ENCODE measurements at regions not wholly inside any gene's neighbourhood (a gene's known extent, or its start where the extent isn't known, plus 50 kb on each side); places are given as distances from the start of the nearest gene placed in this dataset.

GRCh38 chr12:91937706-91938105, 207.9 kb downstream of the BTG1 start:
- no peak for DNase-seq
- Mint-ChIP-seq H3K4me3 (no peak overlapping the region), H3K9me3 (peaks cover 11% of the 10 kb centered on the region), H3K27ac (no peak overlapping the region), H3K4me1 (ENCODE audit: low read depth) (peaks cover 5% of the 10 kb centered on the region), H3K36me3 (ENCODE audit: low read depth) (no peaks in the 10 kb centered on the region), H3K27me3 (no peaks in the 10 kb centered on the region)

GRCh38 chr12:91937009-91937408, 208.6 kb downstream of the BTG1 start:
- Mint-ChIP-seq H3K4me3 (no peak overlapping the region), H3K27me3 (no peaks in the 10 kb centered on the region), H3K4me1 (ENCODE audit: low read depth) (peaks cover 6% of the 10 kb centered on the region), H3K9me3 (peaks cover 11% of the 10 kb centered on the region), H3K27ac (no peak overlapping the region), H3K36me3 (ENCODE audit: low read depth) (no peaks in the 10 kb centered on the region)
- DNase-seq: no peak

- Mint-ChIP-seq H3K27ac (no peak overlapping the region), H3K36me3 (ENCODE audit: low read depth) (no peaks in the 10 kb centered on the region), H3K27me3 (no peaks in the 10 kb centered on the region), H3K4me1 (ENCODE audit: low read depth) (peaks cover 12% of the 10 kb centered on the region), H3K4me3 (no peak overlapping the region), H3K9me3 (peaks cover 8% of the 10 kb centered on the region)
- no peak for DNase-seq
Observed at GRCh38 chr12:91935296-91935695, 210.3 kb downstream of the BTG1 start.

GRCh38 chr12:91931111-91931510, 214.5 kb downstream of the BTG1 start:
- Mint-ChIP-seq H3K27ac (no peak overlapping the region), H3K36me3 (ENCODE audit: low read depth) (no peaks in the 10 kb centered on the region), H3K4me3 (no peak overlapping the region), H3K27me3 (no peaks in the 10 kb centered on the region), H3K4me1 (ENCODE audit: low read depth) (peaks cover 11% of the 10 kb centered on the region), H3K9me3 (no peaks in the 10 kb centered on the region)
- DNase-seq: no peak

- Mint-ChIP-seq H3K4me3 (no peak overlapping the region), H3K4me1 (ENCODE audit: low read depth) (peaks cover 8% of the 10 kb centered on the region), H3K27ac (no peak overlapping the region)
Observed at GRCh38 chr12:91928501-91928900, 217.1 kb downstream of the BTG1 start.

GRCh38 chr12:91926848-91927247, 218.8 kb downstream of the BTG1 start:
- H3K9me3 Mint-ChIP-seq: peaks cover 2% of the 10 kb centered on the region
- H3K36me3 Mint-ChIP-seq (ENCODE audit: low read depth): no peaks in the 10 kb centered on the region
- H3K27ac Mint-ChIP-seq: no peak overlapping the region
- H3K4me1 Mint-ChIP-seq (ENCODE audit: low read depth): peaks cover 14% of the 10 kb centered on the region
- H3K4me3 Mint-ChIP-seq: no peak overlapping the region
- H3K27me3 Mint-ChIP-seq: no peaks in the 10 kb centered on the region
- DNase-seq: no peak

More at GRCh38 chr12:91928501-91928900, 217.1 kb downstream of the BTG1 start:
- Mint-ChIP-seq H3K27me3 (no peaks in the 10 kb centered on the region), H3K36me3 (ENCODE audit: low read depth) (no peaks in the 10 kb centered on the region), H3K9me3 (no peaks in the 10 kb centered on the region)
- no peak for DNase-seq

GRCh38 chr12:91924827-91925226, 220.8 kb downstream of the BTG1 start:
- Mint-ChIP-seq H3K4me1 (ENCODE audit: low read depth) (peaks cover 24% of the 10 kb centered on the region), H3K36me3 (ENCODE audit: low read depth) (no peaks in the 10 kb centered on the region), H3K27me3 (no peaks in the 10 kb centered on the region), H3K9me3 (peaks cover 2% of the 10 kb centered on the region), H3K27ac (no peak overlapping the region), H3K4me3 (no peak overlapping the region)
- no peak for DNase-seq

- no peaks in the 10 kb centered on the region for H3K36me3 Mint-ChIP-seq (ENCODE audit: low read depth)
Observed at GRCh38 chr12:91923864-91924263, 221.8 kb downstream of the BTG1 start.

GRCh38 chr12:91922674-91923073, 223.0 kb downstream of the BTG1 start:
- DNase-seq: no peak
- Mint-ChIP-seq H3K36me3 (ENCODE audit: low read depth) (no peaks in the 10 kb centered on the region), H3K27me3 (no peaks in the 10 kb centered on the region), H3K4me3 (no peak overlapping the region), H3K4me1 (ENCODE audit: low read depth) (peaks cover 30% of the 10 kb centered on the region), H3K9me3 (peaks cover 2% of the 10 kb centered on the region), H3K27ac (no peak overlapping the region)

More at GRCh38 chr12:91923864-91924263, 221.8 kb downstream of the BTG1 start:
- H3K27ac Mint-ChIP-seq: no peak overlapping the region
- no peak for DNase-seq
- H3K4me1 Mint-ChIP-seq (ENCODE audit: low read depth): peaks cover 24% of the 10 kb centered on the region
- H3K4me3 Mint-ChIP-seq: no peak overlapping the region
- H3K9me3 Mint-ChIP-seq: peaks cover 2% of the 10 kb centered on the region
- no peaks in the 10 kb centered on the region for H3K27me3 Mint-ChIP-seq

- Mint-ChIP-seq H3K4me3 (no peak overlapping the region), H3K9me3 (peaks cover 2% of the 10 kb centered on the region), H3K27me3 (no peaks in the 10 kb centered on the region), H3K27ac (no peak overlapping the region), H3K4me1 (ENCODE audit: low read depth) (peaks cover 30% of the 10 kb centered on the region), H3K36me3 (ENCODE audit: low read depth) (no peaks in the 10 kb centered on the region)
- no peak for DNase-seq
Observed at GRCh38 chr12:91922139-91922538, 223.5 kb downstream of the BTG1 start.

GRCh38 chr12:91921555-91921954, 224.1 kb downstream of the BTG1 start:
- Mint-ChIP-seq H3K36me3 (ENCODE audit: low read depth) (no peaks in the 10 kb centered on the region), H3K27me3 (no peaks in the 10 kb centered on the region), H3K4me3 (no peak overlapping the region), H3K4me1 (ENCODE audit: low read depth) (peaks cover 30% of the 10 kb centered on the region), H3K9me3 (peaks cover 4% of the 10 kb centered on the region), H3K27ac (no peak overlapping the region)
- no peak for DNase-seq

- Mint-ChIP-seq H3K9me3 (peaks cover 4% of the 10 kb centered on the region), H3K27ac (no peak overlapping the region), H3K4me3 (no peak overlapping the region)
Observed at GRCh38 chr12:91920741-91921140, 224.9 kb downstream of the BTG1 start.

GRCh38 chr12:91920276-91920675, 225.4 kb downstream of the BTG1 start:
- H3K4me3 Mint-ChIP-seq: no peak overlapping the region
- H3K27me3 Mint-ChIP-seq: no peaks in the 10 kb centered on the region
- H3K4me1 Mint-ChIP-seq (ENCODE audit: low read depth): peaks cover 32% of the 10 kb centered on the region
- DNase-seq: no peak
- no peak overlapping the region for H3K27ac Mint-ChIP-seq
- peaks cover 4% of the 10 kb centered on the region for H3K9me3 Mint-ChIP-seq
- H3K36me3 Mint-ChIP-seq (ENCODE audit: low read depth): no peaks in the 10 kb centered on the region

More at GRCh38 chr12:91920741-91921140, 224.9 kb downstream of the BTG1 start:
- Mint-ChIP-seq H3K27me3 (no peaks in the 10 kb centered on the region), H3K4me1 (ENCODE audit: low read depth) (peaks cover 32% of the 10 kb centered on the region), H3K36me3 (ENCODE audit: low read depth) (no peaks in the 10 kb centered on the region)
- DNase-seq: no peak

- peaks cover 32% of the 10 kb centered on the region for H3K4me1 Mint-ChIP-seq (ENCODE audit: low read depth)
- H3K27me3 Mint-ChIP-seq: no peaks in the 10 kb centered on the region
- no peak overlapping the region for H3K27ac Mint-ChIP-seq
- DNase-seq: no peak
- H3K4me3 Mint-ChIP-seq: no peak overlapping the region
- H3K36me3 Mint-ChIP-seq (ENCODE audit: low read depth): no peaks in the 10 kb centered on the region
- peaks cover 7% of the 10 kb centered on the region for H3K9me3 Mint-ChIP-seq
Observed at GRCh38 chr12:91918431-91918830, 227.2 kb downstream of the BTG1 start.

GRCh38 chr12:91914701-91915100, 230.9 kb downstream of the BTG1 start:
- H3K27ac Mint-ChIP-seq: no peak overlapping the region
- peaks cover 5% of the 10 kb centered on the region for H3K9me3 Mint-ChIP-seq
- no peak for DNase-seq
- peaks cover 21% of the 10 kb centered on the region for H3K4me1 Mint-ChIP-seq (ENCODE audit: low read depth)
- H3K4me3 Mint-ChIP-seq: no peak overlapping the region
- H3K27me3 Mint-ChIP-seq: no peaks in the 10 kb centered on the region
- H3K36me3 Mint-ChIP-seq (ENCODE audit: low read depth): no peaks in the 10 kb centered on the region

- Mint-ChIP-seq H3K27ac (no peak overlapping the region), H3K4me1 (ENCODE audit: low read depth) (peaks cover 21% of the 10 kb centered on the region), H3K36me3 (ENCODE audit: low read depth) (no peaks in the 10 kb centered on the region), H3K27me3 (no peaks in the 10 kb centered on the region), H3K9me3 (peaks cover 7% of the 10 kb centered on the region), H3K4me3 (no peak overlapping the region)
- DNase-seq: no peak
Observed at GRCh38 chr12:91913651-91914050, 232.0 kb downstream of the BTG1 start.

All from activated T-cell treated with anti-CD3 and anti-CD28 coated beads, Interleukin-2, amount 50 U/mL, for 24 hours (primary cell).